HG03135 (cell line): ENCODE measurements at regions not wholly inside any gene's neighbourhood (a gene's known extent, or its start where the extent isn't known, plus 50 kb on each side); places are given as distances from the start of the nearest gene placed in this dataset.
"Not testable (repeated sequence)": the region's sequence is repeated elsewhere in the genome, so short reads cannot be mapped to it uniquely, and the experiment has no call there.

Experiments used
- ATAC-seq: cut with Tn5 transposase; IDR thresholded peaks from one replicate; pipeline ENCODE4 v1.9.1; 2021; ENCODE audit warnings: mild to moderate bottlenecking, moderate library complexity; ENCODE audit not compliant: unreplicated experiment

DNA sequence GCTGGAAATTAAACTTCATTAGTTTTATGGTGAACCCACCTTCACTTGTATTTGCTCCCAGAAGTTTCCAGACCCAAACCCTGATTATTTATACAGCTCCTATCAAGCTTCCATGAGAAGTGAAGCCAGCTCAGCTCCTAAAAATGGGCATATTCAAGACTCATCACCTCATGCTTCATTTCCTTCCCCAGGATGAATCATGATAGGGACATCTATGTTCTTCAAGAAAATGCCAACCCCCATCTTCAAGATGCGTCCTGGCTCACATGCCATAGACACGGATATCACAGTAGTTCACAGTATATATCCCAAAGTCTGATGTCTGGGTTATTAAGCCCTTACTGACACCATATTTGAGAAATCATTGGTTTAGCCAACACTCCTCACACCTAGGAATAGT is 217.6 kb downstream of the NPR3 start:
- ATAC-seq = no peak

DNA sequence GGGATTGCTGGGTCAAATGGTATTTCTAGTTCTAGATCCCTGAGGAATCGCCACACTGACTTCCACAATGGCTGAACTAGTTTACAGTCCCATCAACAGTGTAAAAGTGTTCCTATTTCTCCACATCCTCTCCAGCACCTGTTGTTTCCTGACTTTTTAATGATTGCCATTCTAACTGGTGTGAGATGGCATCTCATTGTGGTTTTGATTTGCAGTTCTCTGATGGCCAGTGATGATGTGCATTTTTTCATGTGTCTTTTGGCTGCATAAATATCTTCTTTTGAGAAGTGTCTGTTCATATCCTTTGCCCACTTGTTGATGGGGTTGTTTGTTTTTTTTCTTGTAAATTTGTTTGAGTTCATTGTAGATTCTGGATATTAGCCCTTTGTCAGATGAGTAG is 220.3 kb downstream of the NPR3 start:
- ATAC-seq = not testable (repeated sequence)

DNA sequence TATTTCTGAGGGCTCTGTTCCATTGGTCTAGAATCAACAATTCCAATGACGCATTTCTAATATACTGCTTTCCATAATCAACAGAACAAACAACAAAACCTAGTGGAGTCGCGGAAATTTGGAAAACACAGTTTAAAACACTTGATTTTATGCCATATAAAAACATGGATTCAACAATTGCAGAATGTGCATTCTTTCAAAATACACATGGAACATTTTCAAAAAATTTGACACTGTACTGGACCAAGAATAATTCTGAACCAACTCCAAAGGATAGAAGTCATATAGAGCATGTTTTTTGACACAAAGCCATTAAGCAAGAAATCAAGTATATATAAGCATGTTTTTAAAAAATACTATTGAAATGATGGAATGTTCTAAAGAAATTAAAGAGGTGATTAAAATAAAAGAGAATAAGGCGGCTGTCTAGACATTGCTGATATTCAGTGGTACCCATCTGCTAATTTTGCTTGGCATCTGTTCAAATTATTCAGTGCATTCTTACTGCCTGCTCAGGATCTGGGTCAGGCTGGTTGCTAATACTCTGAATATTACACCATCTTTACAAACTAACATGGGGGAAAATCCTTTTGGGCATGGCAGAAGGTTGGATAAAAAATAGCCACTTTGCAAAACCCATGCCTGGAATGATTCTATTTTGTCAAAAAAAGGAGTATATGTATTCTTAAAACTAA is 221.3 kb downstream of the NPR3 start:
- ATAC-seq = no peak

DNA sequence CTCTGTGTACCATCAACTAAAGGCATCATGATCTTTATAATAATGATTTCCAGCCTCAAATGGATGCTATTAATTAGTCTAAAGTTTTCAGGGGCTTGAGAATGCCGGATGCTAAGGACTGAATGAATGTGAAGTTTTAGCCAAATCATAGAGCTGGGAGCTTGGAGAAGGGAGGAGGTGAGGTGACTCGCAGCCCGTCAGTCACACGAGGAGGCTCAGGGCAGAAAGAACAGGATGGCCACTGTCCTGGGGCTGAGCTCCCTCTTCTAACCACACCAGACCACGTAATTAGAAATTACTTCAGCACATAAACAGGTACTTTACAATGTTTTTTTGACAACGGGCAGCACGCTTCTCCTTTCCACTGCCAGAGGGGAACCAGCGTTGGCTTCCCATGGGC is 222.6 kb downstream of the NPR3 start:
- ATAC-seq = no peak

DNA sequence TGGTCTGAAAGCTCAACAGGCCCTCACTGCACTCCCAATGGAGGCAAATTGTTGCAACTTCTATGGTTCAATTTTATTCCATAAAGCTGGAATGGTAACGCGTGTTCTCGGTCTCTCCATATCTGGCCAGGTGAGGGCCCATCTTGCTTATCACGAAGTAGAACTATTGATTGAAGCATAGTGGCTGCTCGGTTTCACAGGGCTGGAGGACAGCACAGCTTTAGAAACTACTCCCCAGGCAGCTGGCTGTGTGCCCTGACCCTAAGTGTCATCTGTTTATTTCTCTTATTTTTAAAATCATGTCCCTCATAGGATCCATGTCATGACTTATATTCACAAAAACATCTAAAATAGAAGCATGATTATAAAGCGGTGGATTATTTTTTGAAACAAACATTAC is 223.4 kb downstream of the NPR3 start:
- ATAC-seq = no peak

DNA sequence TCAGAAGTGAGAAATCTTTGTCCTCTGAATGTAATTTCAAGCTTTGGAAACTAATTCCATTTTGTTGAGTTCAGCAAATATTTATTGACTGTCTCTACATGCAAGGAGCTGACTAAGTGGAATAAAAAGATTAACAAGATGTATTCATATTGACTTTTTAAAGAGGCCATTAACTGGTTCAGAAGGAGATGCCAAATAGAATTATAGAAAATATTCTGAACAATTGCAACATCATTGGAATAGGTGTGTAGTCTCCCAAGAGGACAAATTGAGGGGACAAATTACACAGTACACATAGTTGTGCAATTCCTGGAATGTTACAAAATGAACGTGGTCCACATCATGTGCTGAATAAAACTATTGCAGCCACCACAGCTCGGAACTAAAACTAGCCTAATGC is 224.2 kb downstream of the NPR3 start:
- no peak for ATAC-seq

DNA sequence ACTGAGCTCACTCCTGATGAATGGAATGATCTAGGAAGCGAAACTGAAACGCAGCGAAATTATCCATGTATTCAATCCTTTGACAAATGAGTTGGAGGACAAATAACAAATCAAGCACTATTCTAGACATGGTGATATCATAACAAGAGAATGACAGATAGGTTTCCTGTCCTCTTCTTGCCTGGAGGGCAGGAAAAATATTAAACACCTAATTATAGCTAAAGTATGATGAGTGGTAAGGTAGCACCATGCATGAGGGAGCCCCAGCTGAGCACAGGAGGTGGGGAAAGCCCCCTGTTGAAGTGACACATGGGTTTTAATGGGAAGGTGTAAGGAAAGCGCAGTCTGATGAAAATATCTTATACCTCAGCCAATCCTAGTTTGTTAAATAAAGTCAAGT is 225.2 kb downstream of the NPR3 start:
- no peak for ATAC-seq

DNA sequence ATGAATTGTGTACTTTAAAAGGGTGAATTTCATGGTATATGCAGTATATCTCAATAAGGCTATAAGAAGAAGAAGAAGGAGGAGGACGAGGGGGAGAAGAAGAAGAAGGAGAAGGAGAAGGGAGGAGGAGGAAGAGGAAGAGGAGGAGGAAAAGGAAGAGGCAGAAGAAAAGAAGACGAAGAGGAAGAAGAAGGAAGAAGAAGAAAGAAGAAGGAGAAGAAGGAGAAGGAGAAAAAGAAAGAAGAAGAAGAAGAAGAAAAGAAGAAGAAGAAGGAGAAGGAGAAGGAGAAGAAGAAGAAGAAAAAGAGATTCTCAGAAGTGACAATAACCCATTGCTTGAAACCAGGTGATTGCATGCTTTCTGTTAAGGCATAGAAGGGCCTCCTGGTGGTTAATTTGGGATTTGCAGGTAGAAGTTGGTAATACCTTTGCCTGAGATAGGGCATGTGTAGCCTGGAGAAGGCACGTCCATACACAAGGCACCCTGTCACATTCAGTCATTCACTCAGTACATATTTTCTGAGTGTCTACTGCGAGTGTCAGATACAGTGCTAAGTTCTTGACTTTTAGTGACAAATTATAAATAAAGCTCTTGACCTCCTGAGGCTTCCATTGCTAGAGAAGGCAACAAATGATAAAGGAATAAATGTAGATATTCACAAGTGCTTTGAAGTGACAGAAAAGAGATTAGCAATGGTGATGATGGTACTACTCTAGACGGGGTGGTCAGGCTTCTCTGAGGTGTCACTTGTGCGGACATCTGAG is 231.3 kb downstream of the NPR3 start:
- no peak for ATAC-seq

DNA sequence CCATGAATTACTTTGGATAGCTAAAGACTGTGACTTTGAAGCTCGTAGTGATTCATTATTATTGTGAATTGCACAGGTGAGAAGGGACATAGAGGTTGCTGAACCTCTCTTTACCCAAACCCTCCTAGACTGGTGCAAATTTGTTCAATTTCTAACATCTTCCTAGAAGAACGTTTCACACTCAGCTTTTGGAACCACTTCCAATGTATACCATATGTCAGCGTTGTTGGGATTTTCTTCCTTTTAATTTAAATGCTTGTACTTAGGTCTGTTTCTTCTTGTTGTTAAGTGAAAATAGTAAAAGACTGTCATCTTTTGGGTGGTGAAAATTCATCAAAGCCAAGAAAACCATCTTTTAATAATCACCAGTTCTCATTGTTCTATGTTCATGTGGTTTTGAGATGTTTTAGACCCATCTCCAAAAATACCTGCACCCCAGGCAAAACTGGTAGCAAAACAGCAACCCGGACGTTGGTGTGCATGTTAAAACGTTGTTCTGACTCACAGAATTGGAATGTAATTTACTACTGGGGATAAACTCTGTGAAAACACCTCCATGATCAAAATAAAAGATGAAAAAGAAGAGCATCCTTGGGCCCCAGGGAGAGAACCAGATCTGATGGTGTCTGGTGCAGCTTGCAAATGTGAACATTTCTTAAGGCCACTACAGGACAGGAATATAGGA is 238.3 kb downstream of the NPR3 start:
- no peak for ATAC-seq

DNA sequence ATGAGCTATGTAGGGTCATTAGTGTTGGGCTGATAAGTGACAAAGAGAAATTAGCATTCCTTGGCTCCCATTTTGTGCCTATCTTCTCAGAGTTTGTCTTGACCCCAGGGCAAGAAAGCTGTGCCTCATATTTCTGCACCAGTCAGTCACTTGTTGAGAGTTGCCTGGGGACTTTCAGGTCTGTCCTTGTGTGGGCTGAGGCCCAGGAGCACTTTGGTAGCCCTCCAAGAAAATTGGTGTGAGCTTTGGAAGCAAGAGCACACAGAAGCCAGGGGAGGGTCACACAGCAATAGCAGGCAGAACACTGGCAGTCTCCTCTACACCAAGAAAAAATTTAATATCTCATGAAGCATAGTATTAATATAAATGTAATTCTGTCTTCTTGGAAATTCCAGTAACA is 239.9 kb downstream of the NPR3 start:
- no peak for ATAC-seq

DNA sequence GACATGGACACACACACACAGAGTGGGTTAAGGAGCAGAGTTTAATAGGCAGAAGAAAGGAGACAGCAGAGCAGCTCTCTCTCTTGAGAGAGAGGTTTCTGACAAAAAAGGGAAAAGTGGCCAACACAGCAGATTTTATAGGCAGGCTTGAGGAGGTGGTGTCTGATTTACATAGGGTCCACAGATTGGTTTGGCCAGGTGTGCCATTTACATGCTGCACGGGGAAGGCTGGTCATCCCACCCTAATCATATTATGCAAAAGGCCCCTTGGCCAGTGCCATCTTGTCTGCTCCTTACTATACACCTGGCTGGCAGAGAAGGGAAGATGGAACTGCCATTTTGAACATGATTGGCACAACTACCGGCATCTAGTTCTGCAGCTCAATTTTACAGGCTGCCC is 240.8 kb downstream of the NPR3 start:
- no peak for ATAC-seq

DNA sequence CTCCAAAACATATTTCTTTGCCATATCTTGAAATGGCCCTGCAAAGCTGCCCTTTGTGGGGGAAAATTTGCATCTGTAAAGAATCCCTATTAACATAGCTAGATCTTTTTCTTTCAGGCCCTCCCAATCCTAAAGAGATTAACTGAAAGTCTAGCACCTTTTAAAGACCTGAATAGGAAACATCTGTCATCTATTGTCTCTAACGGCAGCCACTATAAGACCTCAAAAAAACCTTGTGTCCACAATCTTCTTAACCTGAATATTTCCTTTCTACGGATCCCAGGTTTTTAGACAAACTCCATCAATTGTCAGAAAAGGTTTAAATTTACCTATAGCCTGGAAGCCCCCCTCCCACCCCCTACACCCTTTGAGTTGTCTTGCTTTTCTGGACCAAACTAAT is 241.3 kb downstream of the NPR3 start:
- ATAC-seq = not testable (repeated sequence)

DNA sequence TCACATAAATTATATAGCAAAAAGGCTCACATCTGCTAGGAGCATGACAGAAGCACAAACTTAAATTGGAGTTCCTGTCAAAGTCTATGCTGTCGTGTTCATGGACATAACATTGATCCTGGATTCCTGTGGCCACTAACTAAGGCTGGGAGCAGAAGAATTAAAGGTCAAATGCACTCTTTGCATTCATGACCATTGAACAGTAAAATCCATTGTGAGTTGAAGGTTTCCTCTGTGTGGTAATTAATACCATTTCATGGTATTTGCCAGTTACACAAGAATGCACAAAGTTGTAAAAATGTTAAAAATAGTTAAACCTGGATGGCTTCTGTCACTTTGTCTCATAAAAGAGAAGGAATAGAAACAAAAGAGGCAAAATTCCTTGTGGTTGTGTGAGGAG is 242.6 kb downstream of the NPR3 start:
- ATAC-seq = no peak

DNA sequence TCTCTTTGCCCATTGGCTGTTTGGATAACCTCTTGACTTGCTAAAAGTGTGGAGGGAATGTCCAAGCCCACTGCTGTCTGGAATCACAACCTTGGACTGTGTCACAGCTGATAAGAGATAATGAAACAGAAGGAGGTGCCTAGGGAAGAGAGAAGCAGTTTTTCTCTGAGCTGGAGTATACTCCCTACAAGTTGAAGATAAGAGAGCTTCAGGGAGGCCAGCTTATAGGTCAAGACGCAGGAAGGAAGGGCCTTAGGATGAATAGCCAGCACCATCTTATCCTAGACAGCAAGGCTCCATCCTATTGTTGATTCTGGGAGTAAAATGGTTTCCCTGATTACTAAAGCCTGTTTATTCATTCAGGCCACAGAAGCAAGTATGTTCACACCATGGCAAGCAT is 244.7 kb downstream of the NPR3 start:
- ATAC-seq = no peak

DNA sequence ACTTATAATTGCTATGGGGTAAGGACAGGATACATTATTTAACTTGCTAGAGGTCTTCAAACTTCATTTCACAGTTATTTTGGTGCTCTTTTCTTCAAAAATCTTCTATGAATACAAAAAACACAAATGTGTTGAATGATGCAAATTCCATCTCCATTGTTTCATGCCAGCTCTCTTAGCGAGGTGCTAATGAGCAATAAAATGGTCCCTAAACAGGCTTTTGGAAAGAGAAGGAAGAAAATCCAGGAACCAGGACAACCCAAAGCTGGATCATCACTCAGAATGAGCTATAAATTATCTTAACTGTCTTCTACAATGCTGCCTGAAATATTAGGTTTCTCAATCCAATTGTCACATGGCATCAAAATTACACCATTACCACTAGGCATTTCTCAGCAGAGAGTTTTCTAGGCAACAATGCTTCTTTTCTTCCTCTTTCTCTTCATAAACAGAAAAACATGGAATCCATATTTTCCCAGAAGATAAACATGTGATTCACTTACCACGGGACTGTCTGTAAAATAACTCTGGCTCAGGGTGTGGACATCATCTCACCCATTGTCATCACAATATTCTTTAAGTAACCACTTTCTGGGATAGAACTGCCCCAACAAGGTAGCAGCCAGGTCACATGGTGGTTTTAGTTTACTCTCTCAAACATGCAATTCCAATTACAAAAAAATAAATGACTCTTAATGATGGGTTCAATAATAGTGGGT is 249.4 kb downstream of the NPR3 start:
- ATAC-seq = no peak

DNA sequence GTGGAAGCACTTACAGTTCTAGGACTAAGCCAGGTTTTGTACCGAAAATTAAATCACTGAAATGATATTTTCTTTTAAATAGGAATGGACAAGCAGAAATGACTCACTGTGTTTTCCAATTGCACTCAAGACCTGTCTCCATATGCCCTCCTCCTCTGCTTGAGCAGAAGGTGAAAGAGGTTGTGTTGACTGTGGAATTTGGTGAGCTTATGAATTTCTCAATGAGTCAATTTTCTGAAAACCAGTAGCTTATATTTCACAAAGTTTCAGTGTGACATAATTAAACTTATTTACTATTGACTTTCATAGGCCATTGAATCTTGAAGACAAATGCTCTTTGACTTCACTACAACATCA is 249.9 kb downstream of the NPR3 start:
- ATAC-seq = no peak

DNA sequence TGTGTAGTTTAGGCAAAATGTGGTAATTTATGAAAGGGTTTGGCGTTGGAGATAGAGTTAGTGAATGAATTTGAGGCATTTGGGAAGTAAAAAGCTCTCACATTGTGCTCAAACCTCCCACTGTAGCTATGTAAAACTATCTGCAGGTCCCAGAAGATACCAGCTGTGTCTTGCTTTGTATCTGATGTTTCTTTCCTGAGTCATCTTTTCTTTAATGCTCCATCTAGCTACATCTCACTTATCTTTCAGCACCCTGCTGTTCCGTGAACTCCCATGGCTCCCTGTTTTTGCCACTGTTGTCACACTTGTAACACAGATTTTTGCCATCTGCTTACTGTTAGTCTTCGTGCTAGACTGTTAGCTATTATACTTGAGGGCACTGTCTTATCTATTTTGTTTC is 253.1 kb downstream of the NPR3 start:
- no peak for ATAC-seq

DNA sequence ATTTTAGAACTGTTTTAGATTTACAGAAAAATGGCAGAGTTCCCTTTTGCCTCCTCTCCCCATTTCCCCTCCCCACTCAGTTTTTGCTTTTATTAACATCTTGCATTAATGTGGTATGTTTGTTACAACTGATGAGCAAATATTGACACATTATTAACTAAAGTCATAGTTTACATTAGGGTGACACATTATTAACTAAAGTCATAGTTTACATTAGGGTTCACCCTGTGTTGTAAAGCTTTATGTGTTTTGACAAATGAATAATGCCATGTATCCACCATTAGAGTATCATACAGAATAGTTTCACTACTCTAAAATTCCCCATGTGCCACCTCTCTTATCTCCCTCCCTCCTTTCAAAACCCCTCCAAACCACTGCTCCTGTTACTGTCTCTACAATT is 262.5 kb downstream of the NPR3 start:
- ATAC-seq = no peak

DNA sequence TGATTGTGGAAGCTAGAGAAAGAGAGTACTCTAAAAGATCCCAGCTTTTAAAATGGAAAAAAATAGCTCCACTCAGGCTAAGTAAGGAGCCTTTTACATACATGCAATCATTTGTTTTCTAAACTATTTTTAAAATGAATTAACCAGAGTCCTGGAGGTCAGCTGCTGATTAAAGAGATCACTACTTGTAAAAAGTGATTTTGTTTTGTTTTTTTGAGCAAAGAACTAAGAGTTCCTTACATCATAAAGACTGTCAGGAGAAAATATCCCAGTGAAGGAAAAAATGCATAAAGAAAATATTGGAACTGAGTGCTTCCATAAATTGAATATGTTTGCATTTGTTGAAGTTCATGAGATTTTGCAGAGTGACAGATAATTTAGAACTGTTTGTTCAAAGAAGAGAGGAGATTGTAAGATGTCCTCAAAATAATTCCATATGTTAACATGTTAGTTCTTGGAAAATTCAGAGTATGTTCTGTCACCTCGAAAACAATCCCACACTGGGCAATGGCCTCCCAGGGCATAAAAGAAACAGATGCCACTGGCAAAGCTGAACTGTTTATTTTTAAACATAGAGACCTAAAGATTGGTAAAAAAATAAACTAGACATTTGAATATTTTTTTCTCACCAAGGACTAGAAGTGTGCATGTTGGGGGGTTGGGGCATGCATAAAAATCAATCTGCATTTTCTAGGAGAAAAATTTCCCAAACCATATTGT is 264.7 kb downstream of the NPR3 start:
- no peak for ATAC-seq

DNA sequence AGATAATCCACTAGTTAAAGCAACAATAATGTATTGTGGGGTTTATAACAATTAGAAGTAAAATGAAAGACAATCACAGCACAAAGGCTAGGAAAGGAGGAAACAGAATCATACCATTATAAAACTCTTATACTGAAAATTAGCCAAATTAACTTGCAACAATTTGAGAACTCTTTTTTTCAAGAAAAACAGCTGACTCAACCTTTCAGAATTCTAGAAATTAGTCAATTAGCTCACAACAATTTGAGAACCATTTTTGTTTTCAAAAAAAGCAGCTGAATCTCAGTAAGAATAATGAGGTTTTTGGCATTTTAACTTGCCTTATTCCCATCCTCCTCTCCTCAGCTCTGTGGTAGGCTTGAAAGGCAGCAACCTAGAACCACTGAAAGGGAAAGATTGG is 269.9 kb downstream of the NPR3 start:
- ATAC-seq = no peak
